ENCODE measurements at regions not wholly inside any gene's neighbourhood (a gene's known extent, or its start where the extent isn't known, plus 50 kb on each side); places are given as distances from the start of the nearest gene placed in this dataset.

DNA sequence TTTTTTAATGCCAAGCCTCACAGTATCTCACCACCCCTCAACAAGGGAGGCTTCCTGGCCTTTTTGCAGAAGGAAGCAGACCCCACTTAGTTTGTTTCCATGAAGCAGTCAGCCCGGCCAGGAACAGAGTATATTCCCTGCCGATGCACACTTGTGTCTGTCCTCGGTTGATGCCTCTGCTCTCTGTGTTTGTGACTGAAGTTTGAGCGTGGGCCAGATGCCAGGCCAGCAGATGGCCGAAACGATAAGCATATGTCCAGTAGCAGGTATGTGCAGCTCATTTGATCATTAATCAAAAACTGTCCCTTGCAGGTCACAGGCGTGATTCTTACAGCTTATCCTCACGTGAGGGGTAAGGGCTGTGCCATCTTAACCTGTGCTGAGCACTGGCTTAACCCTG, 144.0 kb downstream of the IRS2 start:
- POLR2A ChIA-PET (ENCODE audit: unreplicated experiment): no interaction called here
- no TSS peak for BruUV-seq (replicated peaks)

DNA sequence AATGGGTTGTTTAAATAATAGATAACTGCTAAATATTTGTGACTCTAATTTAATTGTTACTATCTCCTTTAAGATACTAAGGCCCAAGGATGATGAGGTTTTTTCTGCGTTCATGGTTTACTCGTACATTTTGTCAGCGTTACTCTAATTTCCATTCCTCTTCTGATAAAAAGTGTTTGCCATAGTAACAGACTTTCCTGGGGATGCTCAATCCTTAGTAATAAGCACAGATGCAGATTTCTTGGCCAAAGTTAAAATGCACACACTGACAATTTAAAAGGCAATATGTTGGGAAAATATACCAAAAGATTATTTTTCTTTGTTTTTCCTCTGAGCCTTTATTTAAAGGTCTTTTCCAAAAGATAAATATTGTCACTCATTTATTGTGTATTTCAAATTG, 149.6 kb downstream of the IRS2 start:
- H3K79me2 ChIP-seq (ENCODE audit: low read depth): no peaks in the 10 kb centered on the region
- H3K9me2 ChIP-seq (ENCODE audit: insufficient read depth): no peaks in the 10 kb centered on the region
- H2AFZ ChIP-seq: no peak overlapping the region
- H4K20me1 ChIP-seq (ENCODE audit: insufficient read depth): no peaks in the 10 kb centered on the region
- DNase-seq: no peak
- no peaks in the 10 kb centered on the region for H3K36me3 ChIP-seq (ENCODE audit: low read depth)
- H3K4me1 ChIP-seq (replicated peaks; ENCODE audit: insufficient read depth): no peaks in the 10 kb centered on the region
- H3K27ac ChIP-seq: no peak overlapping the region
- CTCF ChIA-PET: no interaction called here
- no peaks in the 10 kb centered on the region for H3F3A ChIP-seq (ENCODE audit: insufficient read depth, low read depth)
- POLR2A ChIA-PET (ENCODE audit: unreplicated experiment): no interaction called here
- no peak overlapping the region for H3K4me2 ChIP-seq
- BruUV-seq (replicated peaks): no TSS peak
- no peaks in the 10 kb centered on the region for H3K27me3 ChIP-seq (ENCODE audit: insufficient read depth, low read depth)
- intact Hi-C loops (cut with micrococcal nuclease; ENCODE audit: unreplicated experiment): no loop called here
- TF ChIP-seq, protein P1, sequence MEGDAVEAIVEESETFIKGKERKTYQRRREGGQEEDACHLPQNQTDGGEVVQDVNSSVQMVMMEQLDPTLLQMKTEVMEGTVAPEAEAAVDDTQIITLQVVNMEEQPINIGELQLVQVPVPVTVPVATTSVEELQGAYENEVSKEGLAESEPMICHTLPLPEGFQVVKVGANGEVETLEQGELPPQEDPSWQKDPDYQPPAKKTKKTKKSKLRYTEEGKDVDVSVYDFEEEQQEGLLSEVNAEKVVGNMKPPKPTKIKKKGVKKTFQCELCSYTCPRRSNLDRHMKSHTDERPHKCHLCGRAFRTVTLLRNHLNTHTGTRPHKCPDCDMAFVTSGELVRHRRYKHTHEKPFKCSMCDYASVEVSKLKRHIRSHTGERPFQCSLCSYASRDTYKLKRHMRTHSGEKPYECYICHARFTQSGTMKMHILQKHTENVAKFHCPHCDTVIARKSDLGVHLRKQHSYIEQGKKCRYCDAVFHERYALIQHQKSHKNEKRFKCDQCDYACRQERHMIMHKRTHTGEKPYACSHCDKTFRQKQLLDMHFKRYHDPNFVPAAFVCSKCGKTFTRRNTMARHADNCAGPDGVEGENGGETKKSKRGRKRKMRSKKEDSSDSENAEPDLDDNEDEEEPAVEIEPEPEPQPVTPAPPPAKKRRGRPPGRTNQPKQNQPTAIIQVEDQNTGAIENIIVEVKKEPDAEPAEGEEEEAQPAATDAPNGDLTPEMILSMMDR (conservative IDR thresholded peaks at IDR 0.05): no peak
- no peak for TF ChIP-seq EZH2 (IDR thresholded peaks at IDR 0.05; ENCODE audit: low read depth)
- no peak overlapping the region for H3K4me3 ChIP-seq
- peaks cover 24% of the 10 kb centered on the region for H3K9me3 ChIP-seq (ENCODE audit: insufficient read depth, low read depth)

More for the DNA sequence above, 144.0 kb downstream of the IRS2 start:
- H3K9me2 ChIP-seq (ENCODE audit: insufficient read depth): no peaks in the 10 kb centered on the region
- peaks cover 26% of the 10 kb centered on the region for H3F3A ChIP-seq (ENCODE audit: insufficient read depth, low read depth)
- H3K36me3 ChIP-seq (ENCODE audit: low read depth): no peaks in the 10 kb centered on the region
- no peak for TF ChIP-seq EZH2 (IDR thresholded peaks at IDR 0.05; ENCODE audit: low read depth)
- TF ChIP-seq, protein P1 (conservative IDR thresholded peaks at IDR 0.05): no peak
- H3K4me2 ChIP-seq: no peak overlapping the region
- H3K79me2 ChIP-seq (ENCODE audit: low read depth): 0 out of 2 replicates have a peak, but pooled peaks cover 5% of the 10 kb centered on the region
- CTCF ChIA-PET: no interaction called here
- intact Hi-C loops (cut with micrococcal nuclease; ENCODE audit: unreplicated experiment): no loop called here
- no peaks in the 10 kb centered on the region for H4K20me1 ChIP-seq (ENCODE audit: insufficient read depth)
- no peak overlapping the region for H3K27ac ChIP-seq
- no peaks in the 10 kb centered on the region for H3K27me3 ChIP-seq (ENCODE audit: insufficient read depth, low read depth)
- H3K4me3 ChIP-seq: no peak overlapping the region
- peaks cover 24% of the 10 kb centered on the region for H3K9me3 ChIP-seq (ENCODE audit: insufficient read depth, low read depth)
- H2AFZ ChIP-seq: no peak overlapping the region
- DNase-seq: no peak
- H3K4me1 ChIP-seq (replicated peaks; ENCODE audit: insufficient read depth): peaks cover 37% of the 10 kb centered on the region

DNA sequence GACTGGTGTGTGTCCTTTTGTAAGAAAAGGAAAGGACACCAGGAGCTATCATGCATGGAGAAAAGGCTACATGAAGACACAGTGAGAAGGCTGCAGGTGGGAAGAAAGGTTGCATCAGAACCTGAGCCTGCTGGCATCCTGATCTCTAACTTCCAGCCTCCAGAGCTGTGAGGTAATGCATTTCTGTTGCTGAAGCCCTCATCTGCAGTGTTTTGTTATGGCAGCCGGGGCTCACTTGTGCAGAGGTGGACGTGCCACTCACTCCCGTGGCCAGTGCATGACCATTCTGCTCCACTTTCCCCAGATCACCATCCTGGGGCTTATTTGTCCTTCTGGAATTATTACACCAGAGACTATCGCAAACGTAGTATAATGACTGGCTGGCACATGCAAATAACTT, 155.3 kb downstream of the IRS2 start:
- Histone ChIP-seq H3F3A (ENCODE audit: insufficient read depth, low read depth) (no peaks in the 10 kb centered on the region), H3K27me3 (ENCODE audit: insufficient read depth, low read depth) (no peaks in the 10 kb centered on the region), H3K36me3 (ENCODE audit: low read depth) (no peaks in the 10 kb centered on the region), H3K4me2 (no peak overlapping the region), H3K9me3 (ENCODE audit: insufficient read depth, low read depth) (no peaks in the 10 kb centered on the region; the same call in none of the 2 replicates), H3K79me2 (ENCODE audit: low read depth) (no peaks in the 10 kb centered on the region), H3K4me3 (no peak overlapping the region), H3K27ac (no peak overlapping the region), H2AFZ (no peak overlapping the region), H3K4me1 (replicated peaks; ENCODE audit: insufficient read depth) (peaks cover 12% of the 10 kb centered on the region; the same call in 1 of the 2 replicates), H3K9me2 (ENCODE audit: insufficient read depth) (no peaks in the 10 kb centered on the region), H4K20me1 (ENCODE audit: insufficient read depth) (no peaks in the 10 kb centered on the region)
- ChIA-PET CTCF (no interaction called here), POLR2A (ENCODE audit: unreplicated experiment) (no interaction called here)
- TF ChIP-seq, protein P1 (conservative IDR thresholded peaks at IDR 0.05): no peak
- no TSS peak for BruUV-seq (replicated peaks)
- intact Hi-C loops (cut with micrococcal nuclease; ENCODE audit: unreplicated experiment): no loop called here
- no peak for DNase-seq
